Ovary (tissue), 1 donor: ENCODE measurements at regions not wholly inside any gene's neighbourhood (a gene's known extent, or its start where the extent isn't known, plus 50 kb on each side); places are given as distances from the start of the nearest gene placed in this dataset.

ENCODE experiments used
- EP300 ChIP-seq: sonication (generic); formaldehyde crosslinking; IDR thresholded peaks from one replicate; pipeline ENCODE4 v1.6.1; 2017; ENCODE audit warnings: antibody characterized with exemption
- POLR2A ChIP-seq: fragments of 450-650 bp; IDR thresholded peaks from one replicate; pipeline ENCODE4 v1.6.1; 2017; ENCODE audit warnings: antibody characterized with exemption, mild to moderate bottlenecking, moderate library complexity

DNA sequence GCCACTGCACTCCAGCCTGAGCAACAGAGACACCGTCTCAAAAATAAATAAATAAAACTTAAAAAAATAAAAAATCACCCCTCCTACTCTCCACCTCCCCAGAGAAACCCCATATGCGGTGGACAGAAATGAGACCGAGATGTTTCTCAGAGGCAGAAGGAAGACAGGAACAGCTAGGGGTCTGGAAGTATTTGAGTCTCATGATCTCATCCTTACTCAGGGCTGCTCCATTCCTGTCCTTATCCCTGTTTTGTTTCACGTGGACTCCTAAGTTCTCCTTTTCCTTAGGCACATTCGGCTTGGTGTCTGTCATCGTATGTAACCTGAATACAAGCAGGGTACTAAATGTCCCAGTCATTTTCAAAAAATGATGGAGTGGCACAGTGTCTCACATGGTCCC lies 76.1 kb downstream of the C9orf50 start:
- TF ChIP-seq EP300, result no peak
- no peak for TF ChIP-seq POLR2A
